SK-N-SH (cell line): ENCODE measurements at regions not wholly inside any gene's neighbourhood (a gene's known extent, or its start where the extent isn't known, plus 50 kb on each side); places are given as distances from the start of the nearest gene placed in this dataset.

Experiments used
- CTCF ChIA-PET: fragments of 300-600, 350-600 bp; formaldehyde crosslinking; extraction: SDS; loops from one replicate; lab custom pipeline; 2021; lab: Yijun Ruan, JAX
- POLR2A ChIA-PET: fragments of 350-600 bp; sonication (Branson Sonifier 250); formaldehyde crosslinking; extraction: SDS; loops from one replicate; lab custom pipeline; 2020; ENCODE audit warnings: antibody characterized with exemption, inconsistent platforms; lab: Yijun Ruan, JAX
- DNase-seq: peaks from one replicate; pipeline ENCODE4 v3.0.0; 2012
- H2AFZ ChIP-seq: fragments of 200-600 bp; sonication (generic); 2 replicates; pipeline ENCODE4 v1.8.1; 2016; ENCODE audit warnings: antibody characterized with exemption, mild to moderate bottlenecking, low read depth
- H3F3A ChIP-seq: fragments of 200-600 bp; sonication (generic); replicated peaks from 2 replicates; pipeline ENCODE3; 2016; ENCODE audit warnings: antibody characterized with exemption, mild to moderate bottlenecking; ENCODE audit not compliant: insufficient read depth
- H3K27ac ChIP-seq, 2 experiments: fragments of 200-500 bp in 1 of 2; fragments of 200-600 bp in 1 of 2; sonication (Bioruptor generic) in 1 of 2; sonication (generic), shearing (Covaris generic) in 1 of 2; 2 replicates each; pipeline versions ENCODE4 v1.5.1 to v1.6.1; 2014 to 2016; ENCODE audit warnings: low read depth in 2 of 2, inconsistent platforms in 1 of 2, low read length in 1 of 2, mild to moderate bottlenecking in 1 of 2, mixed read lengths in 1 of 2
- H3K27me3 ChIP-seq: fragments of 200-600 bp; sonication (generic), shearing (Covaris generic); 2 replicates; pipeline ENCODE4 v1.6.1; 2016; ENCODE audit warnings: mixed run types; ENCODE audit not compliant: insufficient read depth
- H3K36me3 ChIP-seq, 2 experiments: fragments of 200-500 bp in 1 of 2; fragments of 200-600 bp in 1 of 2; sonication (Bioruptor generic) in 1 of 2; sonication (generic) in 1 of 2; replicated peaks in 1 of 2; 2 replicates each; pipeline versions ENCODE3 to v1.5.1; 2014 to 2016; ENCODE audit warnings: low read length in 1 of 2, mild to moderate bottlenecking in 1 of 2; ENCODE audit not compliant: insufficient read depth in 2 of 2, control insufficient read depth in 1 of 2
- H3K4me1 ChIP-seq, 2 experiments: fragments of 200-500 bp in 1 of 2; fragments of 200-600 bp in 1 of 2; sonication (Bioruptor generic) in 1 of 2; sonication (generic), shearing (Covaris generic) in 1 of 2; 2 replicates each; pipeline versions ENCODE4 v1.5.1 to v1.6.1; 2014 to 2016; ENCODE audit warnings: low read depth in 1 of 2, low read length in 1 of 2, mixed run types in 1 of 2; ENCODE audit not compliant: insufficient read depth in 2 of 2, control insufficient read depth in 1 of 2
- H3K4me2 ChIP-seq: fragments of 200-600 bp; sonication (generic), shearing (Covaris generic); 2 replicates; pipeline ENCODE4 v1.6.1; 2017; ENCODE audit warnings: mixed run types
- H3K4me3 ChIP-seq, 2 experiments: fragments of 200-500 bp in 1 of 2; fragments of 200-600 bp in 1 of 2; sonication (Bioruptor generic) in 1 of 2; sonication (generic), shearing (Covaris generic) in 1 of 2; 2 replicates each; pipeline versions ENCODE4 v1.5.1 to v1.8.1; 2014 to 2016; ENCODE audit warnings: low read depth in 2 of 2, inconsistent platforms in 1 of 2, low read length in 1 of 2, mild to moderate bottlenecking in 1 of 2, mixed read lengths in 1 of 2, moderate library complexity in 1 of 2
- H3K79me2 ChIP-seq: fragments of 200-600 bp; sonication (generic); 2 replicates; pipeline ENCODE4 v1.8.1; 2017; ENCODE audit warnings: mild to moderate bottlenecking; ENCODE audit not compliant: insufficient read depth
- H3K9ac ChIP-seq: fragments of 200-600 bp; sonication (generic); 2 replicates; pipeline ENCODE4 v1.6.1; 2017; ENCODE audit warnings: mixed run types
- H3K9me2 ChIP-seq: fragments of 200-600 bp; sonication (generic); 2 replicates; pipeline ENCODE4 v1.6.1; 2017; ENCODE audit warnings: mixed run types
- H3K9me3 ChIP-seq: fragments of 200-600 bp; sonication (generic); 2 replicates; pipeline ENCODE4 v1.6.1; 2017; ENCODE audit warnings: mixed run types, mild to moderate bottlenecking, moderate library complexity
- H4K20me1 ChIP-seq: fragments of 200-600 bp; sonication (generic); 2 replicates; pipeline ENCODE4 v1.6.1; 2017; ENCODE audit warnings: mild to moderate bottlenecking, mixed run types; ENCODE audit not compliant: insufficient read depth
- EP300 ChIP-seq, 2 experiments: IDR thresholded peaks; 2 replicates each; pipeline versions ENCODE4 v1.4.0 to v1.6.1; 2012; ENCODE audit warnings: borderline replicate concordance in 1 of 2, low read depth in 1 of 2, low read length in 1 of 2
- EZH2phosphoT487 ChIP-seq: fragments of 200-600 bp; sonication (generic); IDR thresholded peaks from 2 replicates; pipeline ENCODE4 v1.6.1; 2017; ENCODE audit warnings: low read depth, mixed run types, mild to moderate bottlenecking, antibody characterized with exemption, moderate library complexity, borderline replicate concordance
- FOSL2 ChIP-seq: IDR thresholded peaks from 2 replicates; pipeline ENCODE4 v1.4.0; 2012; ENCODE audit warnings: low read depth, mild to moderate bottlenecking, moderate library complexity, borderline replicate concordance
- FOXJ3 ChIP-seq: sonication (generic); formaldehyde crosslinking; IDR thresholded peaks from 2 replicates; pipeline ENCODE4 v1.5.1; 2020; ENCODE audit warnings: mild to moderate bottlenecking, missing genetic modification reagents
- FOXM1 ChIP-seq: IDR thresholded peaks from 2 replicates; pipeline ENCODE4 v1.4.0; 2012; ENCODE audit warnings: low read depth, mild to moderate bottlenecking
- GABPA ChIP-seq: IDR thresholded peaks from 2 replicates; pipeline ENCODE4 v1.4.0; 2012; ENCODE audit warnings: low read depth, mild to moderate bottlenecking
- JUND ChIP-seq: IDR thresholded peaks from 2 replicates; pipeline ENCODE4 v1.4.0; 2012
- MXI1 ChIP-seq: IDR thresholded peaks from 2 replicates; pipeline ENCODE4 v1.6.1; 2012; ENCODE audit warnings: mild to moderate bottlenecking, low read depth, low read length, improper control_type of control experiment
- NRF1 ChIP-seq: IDR thresholded peaks from 2 replicates; pipeline ENCODE4 v1.6.1; 2012; ENCODE audit warnings: low read depth, mild to moderate bottlenecking, low read length
- POLR2AphosphoS5 ChIP-seq: IDR thresholded peaks from 2 replicates; pipeline ENCODE4 v1.6.1; 2012; ENCODE audit warnings: low read depth, low read length
- RAD21 ChIP-seq: IDR thresholded peaks from 2 replicates; pipeline ENCODE4 v1.6.1; 2012; ENCODE audit warnings: mild to moderate bottlenecking, low read length
- RCOR1 ChIP-seq: fragments of 150-350 bp; IDR thresholded peaks from 2 replicates; pipeline ENCODE4 v1.6.1; 2017; ENCODE audit warnings: antibody characterized with exemption, low read length
- RFX5 ChIP-seq: IDR thresholded peaks from 2 replicates; pipeline ENCODE4 v1.6.1; 2012; ENCODE audit warnings: mild to moderate bottlenecking, improper control_type of control experiment, low read length
- SIN3A ChIP-seq: IDR thresholded peaks from 2 replicates; pipeline ENCODE4 v1.6.1; 2012; ENCODE audit warnings: low read depth, mild to moderate bottlenecking, low read length, moderate library complexity, borderline replicate concordance
- TEAD4 ChIP-seq: IDR thresholded peaks from 2 replicates; pipeline ENCODE4 v1.4.0; 2012; ENCODE audit warnings: mild to moderate bottlenecking, borderline replicate concordance; ENCODE audit not compliant: insufficient read depth
- YY1 ChIP-seq: IDR thresholded peaks from 2 replicates; pipeline ENCODE4 v1.4.0; 2012; ENCODE audit warnings: low read depth, mild to moderate bottlenecking
- WGBS: methylation state at CpG from one replicate; pipeline ENCODE4 v1.1.6; 2017; ENCODE audit warnings: low lambda C conversion rate; 5-methylcytosine and 5-hydroxymethylcytosine counted together
- TF ChIP-seq, protein P1 (sequence below): fragments of 150-350 bp; IDR thresholded peaks from 2 replicates; pipeline ENCODE4 v1.6.1; 2017; ENCODE audit warnings: antibody characterized with exemption, low read length, low read depth, borderline replicate concordance
- TF ChIP-seq, protein P2 (sequence below): fragments of 150-350 bp; IDR thresholded peaks from 2 replicates; pipeline ENCODE4 v1.6.1; 2016; ENCODE audit warnings: mild to moderate bottlenecking, low read depth, low read length
- TF ChIP-seq, protein P3 (sequence below): IDR thresholded peaks from 2 replicates; pipeline ENCODE4 v1.4.0; 2012; ENCODE audit warnings: low read depth, borderline replicate concordance

DNA sequence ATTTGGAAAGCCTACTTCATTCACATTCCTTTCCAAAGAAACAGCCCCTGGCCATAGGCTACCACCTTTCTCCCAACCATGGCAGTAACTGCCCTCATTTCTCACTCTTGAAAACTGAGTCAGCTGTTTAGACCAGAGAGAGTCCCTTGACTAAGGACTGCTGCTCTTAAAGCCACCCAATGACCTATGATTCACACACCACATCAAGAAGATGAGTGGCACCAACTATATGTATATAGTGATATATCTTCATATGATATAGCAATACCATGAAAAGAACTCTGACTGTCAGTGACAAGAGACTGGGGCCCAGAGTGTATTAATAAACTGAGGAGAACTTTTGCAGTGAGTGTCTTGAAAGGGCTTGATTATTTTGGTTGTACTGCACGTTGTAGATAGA, 404.5 kb upstream of the ASIC2 start:
- H4K20me1 ChIP-seq, result no peaks in the 10 kb centered on the region
- WGBS, result 0% methylated on average over 1 of the region's 1 CpG
- H3K36me3 ChIP-seq, result no peaks in the 10 kb centered on the region
- no peaks in the 10 kb centered on the region for H3K9me3 ChIP-seq
- no peak for DNase-seq
- no peaks in the 10 kb centered on the region for H3F3A ChIP-seq
- no peaks in the 10 kb centered on the region for H3K9me2 ChIP-seq
- no peak overlapping the region for H3K4me2 ChIP-seq
- H2AFZ ChIP-seq, result no peak overlapping the region
- no peaks in the 10 kb centered on the region for H3K27me3 ChIP-seq
- no peak overlapping the region for H3K4me3 ChIP-seq
- CTCF ChIA-PET, result no interaction called here
- H3K9ac ChIP-seq, result no peak overlapping the region
- TF ChIP-seq RCOR1, result no peak
- TF ChIP-seq, protein P1, sequence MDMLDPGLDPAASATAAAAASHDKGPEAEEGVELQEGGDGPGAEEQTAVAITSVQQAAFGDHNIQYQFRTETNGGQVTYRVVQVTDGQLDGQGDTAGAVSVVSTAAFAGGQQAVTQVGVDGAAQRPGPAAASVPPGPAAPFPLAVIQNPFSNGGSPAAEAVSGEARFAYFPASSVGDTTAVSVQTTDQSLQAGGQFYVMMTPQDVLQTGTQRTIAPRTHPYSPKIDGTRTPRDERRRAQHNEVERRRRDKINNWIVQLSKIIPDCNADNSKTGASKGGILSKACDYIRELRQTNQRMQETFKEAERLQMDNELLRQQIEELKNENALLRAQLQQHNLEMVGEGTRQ, result no peak
- no peak for TF ChIP-seq EZH2phosphoT487
- TF ChIP-seq FOXJ3, result no peak
- TF ChIP-seq MXI1, result no peak
- TF ChIP-seq JUND, result no peak
- no peak for TF ChIP-seq POLR2AphosphoS5
- no peak for TF ChIP-seq FOXM1
- no peak for TF ChIP-seq GABPA
- TF ChIP-seq FOSL2, result no peak
- no peak for TF ChIP-seq RFX5
- no peak for TF ChIP-seq NRF1
- TF ChIP-seq, protein P2, sequence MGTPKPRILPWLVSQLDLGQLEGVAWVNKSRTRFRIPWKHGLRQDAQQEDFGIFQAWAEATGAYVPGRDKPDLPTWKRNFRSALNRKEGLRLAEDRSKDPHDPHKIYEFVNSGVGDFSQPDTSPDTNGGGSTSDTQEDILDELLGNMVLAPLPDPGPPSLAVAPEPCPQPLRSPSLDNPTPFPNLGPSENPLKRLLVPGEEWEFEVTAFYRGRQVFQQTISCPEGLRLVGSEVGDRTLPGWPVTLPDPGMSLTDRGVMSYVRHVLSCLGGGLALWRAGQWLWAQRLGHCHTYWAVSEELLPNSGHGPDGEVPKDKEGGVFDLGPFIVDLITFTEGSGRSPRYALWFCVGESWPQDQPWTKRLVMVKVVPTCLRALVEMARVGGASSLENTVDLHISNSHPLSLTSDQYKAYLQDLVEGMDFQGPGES, result no peak
- TF ChIP-seq EP300 (IDR thresholded peaks at IDR 0.05; ENCODE audit: borderline replicate concordance in 1 of 2, low read depth in 1 of 2, low read length in 1 of 2), result no peak
- TF ChIP-seq, protein P3, sequence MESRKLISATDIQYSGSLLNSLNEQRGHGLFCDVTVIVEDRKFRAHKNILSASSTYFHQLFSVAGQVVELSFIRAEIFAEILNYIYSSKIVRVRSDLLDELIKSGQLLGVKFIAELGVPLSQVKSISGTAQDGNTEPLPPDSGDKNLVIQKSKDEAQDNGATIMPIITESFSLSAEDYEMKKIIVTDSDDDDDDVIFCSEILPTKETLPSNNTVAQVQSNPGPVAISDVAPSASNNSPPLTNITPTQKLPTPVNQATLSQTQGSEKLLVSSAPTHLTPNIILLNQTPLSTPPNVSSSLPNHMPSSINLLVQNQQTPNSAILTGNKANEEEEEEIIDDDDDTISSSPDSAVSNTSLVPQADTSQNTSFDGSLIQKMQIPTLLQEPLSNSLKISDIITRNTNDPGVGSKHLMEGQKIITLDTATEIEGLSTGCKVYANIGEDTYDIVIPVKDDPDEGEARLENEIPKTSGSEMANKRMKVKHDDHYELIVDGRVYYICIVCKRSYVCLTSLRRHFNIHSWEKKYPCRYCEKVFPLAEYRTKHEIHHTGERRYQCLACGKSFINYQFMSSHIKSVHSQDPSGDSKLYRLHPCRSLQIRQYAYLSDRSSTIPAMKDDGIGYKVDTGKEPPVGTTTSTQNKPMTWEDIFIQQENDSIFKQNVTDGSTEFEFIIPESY, result no peak
- TF ChIP-seq RAD21, result no peak
- no peak for TF ChIP-seq TEAD4
- TF ChIP-seq YY1, result no peak
- TF ChIP-seq SIN3A, result no peak
- POLR2A ChIA-PET, result no interaction called here
- H3K4me1 ChIP-seq, result peaks cover 0 to 3% of the 10 kb centered on the region in 2 experiments; a peak in 2 of 4 replicates
- H3K27ac ChIP-seq, result no peak overlapping the region
- no peaks in the 10 kb centered on the region for H3K79me2 ChIP-seq
